OCI-LY3 (cell line): ENCODE measurements at regions not wholly inside any gene's neighbourhood (a gene's known extent, or its start where the extent isn't known, plus 50 kb on each side); places are given as distances from the start of the nearest gene placed in this dataset.

ENCODE experiments used
- EZH2phosphoT487 ChIP-seq: fragments of 200-600 bp; shearing (Covaris generic); IDR thresholded peaks from 2 replicates; pipeline ENCODE4 v1.6.1; 2018; ENCODE audit warnings: antibody characterized with exemption, mixed run types, low read depth
- TF ChIP-seq, protein P1 (sequence below): fragments of 200-600, 300-600 bp; sonication (generic); IDR thresholded peaks from 2 replicates; pipeline ENCODE4 v1.5.1; 2014; ENCODE audit warnings: antibody characterized with exemption, low read length, low read depth

DNA sequence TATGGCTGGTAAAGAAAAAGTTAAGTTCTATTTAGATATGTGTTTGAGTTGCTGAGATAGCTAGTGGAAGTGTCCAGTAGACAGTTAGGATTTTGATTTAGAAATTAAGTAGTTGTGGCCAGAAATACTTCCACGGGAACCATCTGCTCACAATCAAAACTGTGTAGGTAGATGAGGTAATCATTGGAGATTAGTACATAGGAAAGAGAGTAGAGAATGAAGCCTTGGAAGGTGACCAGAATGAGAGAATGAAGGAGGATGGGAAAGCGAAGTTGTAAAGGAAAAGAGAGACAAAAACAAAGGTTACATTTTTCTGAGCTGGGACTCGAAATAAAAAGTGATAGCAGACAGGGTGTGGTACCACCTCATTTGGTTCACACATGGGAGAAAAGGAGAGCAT is 296.9 kb upstream of the SORL1-AS1 start:
- TF ChIP-seq, protein P1, sequence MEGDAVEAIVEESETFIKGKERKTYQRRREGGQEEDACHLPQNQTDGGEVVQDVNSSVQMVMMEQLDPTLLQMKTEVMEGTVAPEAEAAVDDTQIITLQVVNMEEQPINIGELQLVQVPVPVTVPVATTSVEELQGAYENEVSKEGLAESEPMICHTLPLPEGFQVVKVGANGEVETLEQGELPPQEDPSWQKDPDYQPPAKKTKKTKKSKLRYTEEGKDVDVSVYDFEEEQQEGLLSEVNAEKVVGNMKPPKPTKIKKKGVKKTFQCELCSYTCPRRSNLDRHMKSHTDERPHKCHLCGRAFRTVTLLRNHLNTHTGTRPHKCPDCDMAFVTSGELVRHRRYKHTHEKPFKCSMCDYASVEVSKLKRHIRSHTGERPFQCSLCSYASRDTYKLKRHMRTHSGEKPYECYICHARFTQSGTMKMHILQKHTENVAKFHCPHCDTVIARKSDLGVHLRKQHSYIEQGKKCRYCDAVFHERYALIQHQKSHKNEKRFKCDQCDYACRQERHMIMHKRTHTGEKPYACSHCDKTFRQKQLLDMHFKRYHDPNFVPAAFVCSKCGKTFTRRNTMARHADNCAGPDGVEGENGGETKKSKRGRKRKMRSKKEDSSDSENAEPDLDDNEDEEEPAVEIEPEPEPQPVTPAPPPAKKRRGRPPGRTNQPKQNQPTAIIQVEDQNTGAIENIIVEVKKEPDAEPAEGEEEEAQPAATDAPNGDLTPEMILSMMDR, result no peak
- TF ChIP-seq EZH2phosphoT487, result no peak
